Uterus (tissue), 2 donors: ENCODE measurements at regions not wholly inside any gene's neighbourhood (a gene's known extent, or its start where the extent isn't known, plus 50 kb on each side); places are given as distances from the start of the nearest gene placed in this dataset.

ENCODE experiments used
- CTCF ChIP-seq, 4 experiments: fragments of 200-600 bp in 2 of 4; fragments of 450-650 bp in 2 of 4; sonication (generic) in 2 of 4; IDR thresholded peaks; one replicate each; pipeline ENCODE4 v1.5.1; 2016 to 2019; ENCODE audit warnings: antibody characterized with exemption in 4 of 4, mild to moderate bottlenecking in 2 of 4, moderate library complexity in 1 of 4
- POLR2A ChIP-seq, 2 donors: fragments of 450-650 bp; IDR thresholded peaks; one replicate each; pipeline ENCODE4 v1.6.1; 2016; ENCODE audit warnings: antibody characterized with exemption in 2 of 2, mild to moderate bottlenecking in 1 of 2, moderate library complexity in 1 of 2

- TF ChIP-seq CTCF (IDR thresholded peaks at IDR 0.05) (no peak), POLR2A (IDR thresholded peaks at IDR 0.05) (no peak)
These were observed 122.8 kb upstream of the USP24 start for GRCh38 chr1:55337801-55338447.
